ENCODE measurements at regions not wholly inside any gene's neighbourhood (a gene's known extent, or its start where the extent isn't known, plus 50 kb on each side); places are given as distances from the start of the nearest gene placed in this dataset.

DNA sequence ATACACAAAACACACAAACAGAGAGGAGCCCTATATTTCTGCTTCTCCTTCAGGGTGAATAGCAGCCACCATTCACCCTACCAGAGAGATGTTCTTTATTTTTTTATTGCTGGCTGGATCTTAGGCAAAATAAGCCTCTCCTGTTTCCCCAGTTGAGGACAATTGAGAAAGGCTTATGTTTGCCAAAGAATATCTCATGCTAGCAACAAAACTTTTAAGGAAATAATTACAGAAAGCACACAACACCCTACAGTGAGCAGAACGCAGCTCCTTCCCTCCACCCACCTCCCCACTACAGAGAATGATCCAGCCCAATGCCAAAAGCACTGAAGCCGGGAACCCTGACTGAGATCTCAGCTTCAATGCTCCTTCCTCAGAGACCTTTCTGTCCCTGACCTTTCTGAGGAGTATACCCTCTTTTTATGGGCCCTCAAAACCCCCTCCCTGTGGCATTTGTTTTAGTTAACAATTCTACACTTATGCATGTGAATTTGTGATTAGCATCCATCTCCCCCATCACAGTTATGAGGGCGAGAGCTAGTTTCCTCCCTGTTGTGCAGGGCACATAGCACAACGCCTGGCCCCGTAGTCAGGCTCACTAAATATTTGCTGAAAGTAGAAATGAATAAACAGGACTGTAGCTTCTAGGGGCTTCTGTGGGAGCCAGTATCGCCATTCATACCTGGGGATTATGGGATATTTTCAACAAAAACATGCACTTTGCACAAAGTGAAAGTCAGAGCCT is 491.6 kb upstream of the CDH4 start:
- TF ChIP-seq, protein P1, sequence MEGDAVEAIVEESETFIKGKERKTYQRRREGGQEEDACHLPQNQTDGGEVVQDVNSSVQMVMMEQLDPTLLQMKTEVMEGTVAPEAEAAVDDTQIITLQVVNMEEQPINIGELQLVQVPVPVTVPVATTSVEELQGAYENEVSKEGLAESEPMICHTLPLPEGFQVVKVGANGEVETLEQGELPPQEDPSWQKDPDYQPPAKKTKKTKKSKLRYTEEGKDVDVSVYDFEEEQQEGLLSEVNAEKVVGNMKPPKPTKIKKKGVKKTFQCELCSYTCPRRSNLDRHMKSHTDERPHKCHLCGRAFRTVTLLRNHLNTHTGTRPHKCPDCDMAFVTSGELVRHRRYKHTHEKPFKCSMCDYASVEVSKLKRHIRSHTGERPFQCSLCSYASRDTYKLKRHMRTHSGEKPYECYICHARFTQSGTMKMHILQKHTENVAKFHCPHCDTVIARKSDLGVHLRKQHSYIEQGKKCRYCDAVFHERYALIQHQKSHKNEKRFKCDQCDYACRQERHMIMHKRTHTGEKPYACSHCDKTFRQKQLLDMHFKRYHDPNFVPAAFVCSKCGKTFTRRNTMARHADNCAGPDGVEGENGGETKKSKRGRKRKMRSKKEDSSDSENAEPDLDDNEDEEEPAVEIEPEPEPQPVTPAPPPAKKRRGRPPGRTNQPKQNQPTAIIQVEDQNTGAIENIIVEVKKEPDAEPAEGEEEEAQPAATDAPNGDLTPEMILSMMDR (IDR thresholded peaks at IDR 0.05; ENCODE audit: insufficient read depth, low read depth, low read length) = no peak
- no peak for TF ChIP-seq EZH2 (IDR thresholded peaks at IDR 0.05; ENCODE audit: insufficient read depth, low read length)

All from astrocyte (in vitro differentiated cells and primary cell).